Endodermal cell (in vitro differentiated cells): ENCODE measurements at regions not wholly inside any gene's neighbourhood (a gene's known extent, or its start where the extent isn't known, plus 50 kb on each side); places are given as distances from the start of the nearest gene placed in this dataset.

Experiments used
- DNase-seq: peaks from one replicate; pipeline ENCODE4 v3.0.0-alpha.2; 2017
- H3K27ac ChIP-seq: 2 replicates; pipeline ENCODE4 v1.5.1; 2013; ENCODE audit warnings: mild to moderate bottlenecking, low read depth, low read length, moderate library complexity
- H3K27me3 ChIP-seq: 2 replicates; pipeline ENCODE4 v1.6.1; 2013; ENCODE audit warnings: mild to moderate bottlenecking, low read length, moderate library complexity; ENCODE audit not compliant: insufficient read depth, control insufficient read depth, poor library complexity, severe bottlenecking
- H3K36me3 ChIP-seq: 2 replicates; pipeline ENCODE4 v1.7.0; 2013; ENCODE audit warnings: mild to moderate bottlenecking, low read length, moderate library complexity; ENCODE audit not compliant: control insufficient read depth, insufficient read depth
- H3K4me1 ChIP-seq: one replicate; pipeline ENCODE4 v1.7.0; 2013; ENCODE audit warnings: low read length; ENCODE audit not compliant: control insufficient read depth, insufficient read depth
- H3K4me3 ChIP-seq: 2 replicates; pipeline ENCODE4 v1.5.1; 2013; ENCODE audit warnings: mild to moderate bottlenecking, low read length, moderate library complexity
- H3K9ac ChIP-seq: 2 replicates; pipeline ENCODE4 v1.6.1; 2013; ENCODE audit warnings: mild to moderate bottlenecking, low read length, moderate library complexity; ENCODE audit not compliant: poor library complexity, severe bottlenecking; ENCODE audit errors: extremely low read depth
- H3K9me3 ChIP-seq: 2 replicates; pipeline ENCODE4 v1.6.1; 2013; ENCODE audit warnings: mild to moderate bottlenecking, low read length, moderate library complexity; ENCODE audit not compliant: control insufficient read depth
- H3K27ac Mint-ChIP-seq: 2 replicates; pipeline ENCODE4 v1.8.0; 2020; ENCODE audit warnings: mixed read lengths
- H3K27me3 Mint-ChIP-seq: 2 replicates; pipeline ENCODE4 v1.8.0; 2021; ENCODE audit warnings: mild to moderate bottlenecking, mixed read lengths; ENCODE audit not compliant: insufficient read depth
- H3K36me3 Mint-ChIP-seq: 2 replicates; pipeline ENCODE4 v1.8.0; 2020; ENCODE audit warnings: low read depth, mixed read lengths
- H3K4me1 Mint-ChIP-seq: 2 replicates; pipeline ENCODE4 v1.8.0; 2020; ENCODE audit warnings: mixed read lengths
- H3K4me3 Mint-ChIP-seq: 2 replicates; pipeline ENCODE4 v1.8.0; 2020; ENCODE audit warnings: mild to moderate bottlenecking, moderate library complexity, mixed read lengths
- H3K9me3 Mint-ChIP-seq: 2 replicates; pipeline ENCODE4 v1.8.0; 2020; ENCODE audit warnings: mild to moderate bottlenecking, mixed read lengths
- CTCF ChIP-seq: fragments of 200-600 bp; sonication (generic); conservative IDR thresholded peaks from 2 replicates; pipeline ENCODE4 v1.5.0; 2021; ENCODE audit warnings: antibody characterized with exemption, mild to moderate bottlenecking
- WGBS, 2 experiments: methylation state at CpG; one replicate each; pipeline versions ENCODE4 v1.1.5 to v1.1.7; 2013; ENCODE audit warnings: missing lambda C conversion rate in 2 of 2, mixed read lengths in 1 of 2; ENCODE audit not compliant: insufficient coverage in 1 of 2, insufficient read length in 1 of 2; 5-methylcytosine and 5-hydroxymethylcytosine counted together

GRCh38 chr5:123721675-123722276, 209.8 kb downstream of the CSNK1G3 start:
- Histone ChIP-seq H3K4me1 (no peaks in the 10 kb centered on the region), H3K4me3 (no peak overlapping the region), H3K36me3 (no peaks in the 10 kb centered on the region), H3K9ac (no peak overlapping the region), H3K27ac (no peak overlapping the region), H3K9me3 (no peaks in the 10 kb centered on the region), H3K27me3 (no peaks in the 10 kb centered on the region)
- no peaks in the 10 kb centered on the region for H3K36me3 Mint-ChIP-seq
- no peak for TF ChIP-seq CTCF
- no peaks in the 10 kb centered on the region for H3K4me1 Mint-ChIP-seq
- no peaks in the 10 kb centered on the region for H3K27me3 Mint-ChIP-seq
- H3K27ac Mint-ChIP-seq = no peak overlapping the region
- 83 to 88% methylated on average over 1 to 4 of the region's 4 CpGs for WGBS, 2 experiments
- H3K4me3 Mint-ChIP-seq = no peak overlapping the region
- H3K9me3 Mint-ChIP-seq = peaks cover 2% of the 10 kb centered on the region
- no peak for DNase-seq

- Mint-ChIP-seq H3K27ac (no peak overlapping the region), H3K4me1 (no peaks in the 10 kb centered on the region), H3K4me3 (no peak overlapping the region), H3K36me3 (no peaks in the 10 kb centered on the region), H3K27me3 (no peaks in the 10 kb centered on the region), H3K9me3 (peaks cover 1% of the 10 kb centered on the region)
- H3K9ac ChIP-seq = no peak overlapping the region
- WGBS, 2 experiments = 93 to 100% methylated on average over 1 to 5 of the region's 5 CpGs
- no peak for TF ChIP-seq CTCF
- no peaks in the 10 kb centered on the region for H3K36me3 ChIP-seq
- DNase-seq = no peak
- H3K27ac ChIP-seq = no peak overlapping the region
- no peaks in the 10 kb centered on the region for H3K9me3 ChIP-seq
- H3K4me1 ChIP-seq = no peaks in the 10 kb centered on the region
- no peaks in the 10 kb centered on the region for H3K27me3 ChIP-seq
- no peak overlapping the region for H3K4me3 ChIP-seq
Observed at GRCh38 chr5:123720955-123721354, 209.0 kb downstream of the CSNK1G3 start.

GRCh38 chr5:123720339-123720738, 208.4 kb downstream of the CSNK1G3 start:
- TF ChIP-seq CTCF = no peak
- Histone ChIP-seq H3K4me1 (no peaks in the 10 kb centered on the region), H3K9me3 (no peaks in the 10 kb centered on the region), H3K27me3 (no peaks in the 10 kb centered on the region), H3K27ac (no peak overlapping the region), H3K36me3 (no peaks in the 10 kb centered on the region), H3K4me3 (no peak overlapping the region), H3K9ac (no peak overlapping the region)
- Mint-ChIP-seq H3K4me1 (no peaks in the 10 kb centered on the region), H3K4me3 (no peak overlapping the region), H3K27ac (no peak overlapping the region), H3K36me3 (no peaks in the 10 kb centered on the region), H3K9me3 (no peaks in the 10 kb centered on the region), H3K27me3 (no peaks in the 10 kb centered on the region)
- DNase-seq = no peak
